ENCODE measurements at regions not wholly inside any gene's neighbourhood (a gene's known extent, or its start where the extent isn't known, plus 50 kb on each side); places are given as distances from the start of the nearest gene placed in this dataset.

DNA sequence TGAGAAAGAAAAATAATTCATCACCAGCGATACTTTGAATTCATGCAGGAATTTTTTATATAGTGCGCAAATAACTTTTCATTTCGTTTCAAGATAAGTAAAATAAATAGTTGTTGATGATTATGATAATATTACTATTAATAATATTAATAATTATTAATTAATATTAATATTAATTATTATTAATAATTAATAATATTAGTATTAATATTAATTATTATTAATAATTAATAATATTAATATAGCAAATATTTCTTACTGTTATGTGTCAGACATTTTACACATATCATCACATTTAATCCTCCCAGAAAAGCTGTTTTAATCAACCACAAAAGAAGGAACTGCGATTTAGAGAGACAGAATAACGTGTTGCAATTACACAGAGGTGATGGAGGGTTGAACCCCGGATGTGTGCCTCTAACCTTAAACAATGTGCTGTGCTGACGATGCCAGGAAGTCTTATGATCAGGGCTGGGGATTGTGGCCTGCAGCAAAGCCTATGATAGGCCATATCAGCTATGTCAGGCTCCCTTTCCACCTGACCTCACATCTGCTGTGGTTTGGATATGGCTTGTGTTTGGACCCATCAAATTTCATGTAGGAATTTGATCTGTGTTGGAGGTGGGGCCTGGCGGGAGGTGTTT, 263.5 kb upstream of the NR2F2 start (continued):
- TF ChIP-seq, protein P1, sequence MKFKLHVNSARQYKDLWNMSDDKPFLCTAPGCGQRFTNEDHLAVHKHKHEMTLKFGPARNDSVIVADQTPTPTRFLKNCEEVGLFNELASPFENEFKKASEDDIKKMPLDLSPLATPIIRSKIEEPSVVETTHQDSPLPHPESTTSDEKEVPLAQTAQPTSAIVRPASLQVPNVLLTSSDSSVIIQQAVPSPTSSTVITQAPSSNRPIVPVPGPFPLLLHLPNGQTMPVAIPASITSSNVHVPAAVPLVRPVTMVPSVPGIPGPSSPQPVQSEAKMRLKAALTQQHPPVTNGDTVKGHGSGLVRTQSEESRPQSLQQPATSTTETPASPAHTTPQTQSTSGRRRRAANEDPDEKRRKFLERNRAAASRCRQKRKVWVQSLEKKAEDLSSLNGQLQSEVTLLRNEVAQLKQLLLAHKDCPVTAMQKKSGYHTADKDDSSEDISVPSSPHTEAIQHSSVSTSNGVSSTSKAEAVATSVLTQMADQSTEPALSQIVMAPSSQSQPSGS (IDR thresholded peaks at IDR 0.05; ENCODE audit: low read length): no peak
- TF ChIP-seq KDM5A (IDR thresholded peaks at IDR 0.05; ENCODE audit: low read length): no peak

All from H1 (cell line).